Neural cell (in vitro differentiated cells): ENCODE measurements at regions not wholly inside any gene's neighbourhood (a gene's known extent, or its start where the extent isn't known, plus 50 kb on each side); places are given as distances from the start of the nearest gene placed in this dataset.
"Not testable (repeated sequence)": the region's sequence is repeated elsewhere in the genome, so short reads cannot be mapped to it uniquely, and the experiment has no call there.

ENCODE experiments used
- CTCF ChIP-seq: fragments of 450-650 bp; IDR thresholded peaks from 2 replicates; pipeline ENCODE4 v1.5.1; 2014; ENCODE audit warnings: antibody characterized with exemption, mild to moderate bottlenecking, moderate library complexity; ENCODE audit not compliant: poor library complexity, severe bottlenecking
- EP300 ChIP-seq: fragments of 450-650 bp; conservative IDR thresholded peaks from 2 replicates; pipeline ENCODE4 v1.6.1; 2014; ENCODE audit warnings: antibody characterized with exemption, mild to moderate bottlenecking, moderate library complexity; ENCODE audit not compliant: poor library complexity, severe bottlenecking
- EZH2 ChIP-seq: fragments of 200-600, 300-800 bp; shearing (Covaris generic), sonication (generic); IDR thresholded peaks from 2 replicates; pipeline ENCODE4 v1.6.1; 2014; ENCODE audit warnings: antibody characterized with exemption, low read length, borderline replicate concordance, mild to moderate bottlenecking; ENCODE audit not compliant: insufficient read depth, poor library complexity, severe bottlenecking
- POLR2AphosphoS5 ChIP-seq: IDR thresholded peaks from 2 replicates; pipeline ENCODE4 v1.6.1; 2012
- RAD21 ChIP-seq: fragments of 450-650 bp; conservative IDR thresholded peaks from 2 replicates; pipeline ENCODE4 v1.6.1; 2014; ENCODE audit warnings: antibody characterized with exemption, mild to moderate bottlenecking, moderate library complexity
- TAF1 ChIP-seq: IDR thresholded peaks from 2 replicates; pipeline ENCODE4 v1.6.1; 2012; ENCODE audit warnings: low read depth

- not testable (repeated sequence) for TF ChIP-seq TAF1, CTCF, POLR2AphosphoS5, EP300, RAD21, EZH2
Observed at GRCh38 chr7:33797512-33797911, 107.8 kb upstream of the BMPER start.
